Ecto neural progenitor cell (in vitro differentiated cells): ENCODE measurements at regions not wholly inside any gene's neighbourhood (a gene's known extent, or its start where the extent isn't known, plus 50 kb on each side); places are given as distances from the start of the nearest gene placed in this dataset.
"Not testable (repeated sequence)": the region's sequence is repeated elsewhere in the genome, so short reads cannot be mapped to it uniquely, and the experiment has no call there.

ENCODE experiments used
- DNase-seq: peaks from one replicate; pipeline ENCODE4 v3.0.0-alpha.2; 2018; ENCODE audit warnings: low spot score

DNA sequence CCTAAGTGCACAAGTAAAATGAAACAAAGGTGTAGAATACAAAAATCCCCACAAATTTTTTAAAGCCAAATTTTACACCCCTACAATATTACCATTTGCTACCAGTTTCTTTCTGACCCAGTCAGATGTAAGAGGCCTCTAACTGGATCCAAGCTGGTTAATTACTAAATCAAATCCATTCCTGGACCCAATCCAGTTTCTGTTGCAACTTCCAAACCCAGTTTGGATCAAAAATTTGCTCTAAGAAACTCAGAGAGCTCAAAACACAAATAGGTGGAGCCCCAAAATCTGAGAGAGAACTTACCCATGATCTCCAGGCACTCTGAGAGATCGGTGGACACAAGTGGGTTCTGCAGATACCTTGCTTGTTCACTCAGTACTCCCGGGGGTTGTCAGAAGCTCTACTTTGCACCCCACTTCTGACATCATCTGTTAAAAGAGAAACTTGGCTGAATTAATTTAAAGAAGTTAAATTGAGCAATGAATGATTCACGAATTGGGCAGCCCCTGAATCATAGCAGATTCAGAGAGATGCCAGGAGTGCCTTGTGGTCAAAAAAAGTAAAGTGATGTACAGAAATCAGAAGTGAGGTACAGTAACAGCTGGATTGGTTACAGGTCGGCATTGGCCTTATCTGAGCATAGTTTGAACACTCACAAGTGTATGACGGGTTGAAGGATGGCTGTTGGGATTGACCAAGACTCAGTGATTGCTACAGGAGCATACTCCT, 448.0 kb downstream of the KCNT2 start:
- DNase-seq: no peak

DNA sequence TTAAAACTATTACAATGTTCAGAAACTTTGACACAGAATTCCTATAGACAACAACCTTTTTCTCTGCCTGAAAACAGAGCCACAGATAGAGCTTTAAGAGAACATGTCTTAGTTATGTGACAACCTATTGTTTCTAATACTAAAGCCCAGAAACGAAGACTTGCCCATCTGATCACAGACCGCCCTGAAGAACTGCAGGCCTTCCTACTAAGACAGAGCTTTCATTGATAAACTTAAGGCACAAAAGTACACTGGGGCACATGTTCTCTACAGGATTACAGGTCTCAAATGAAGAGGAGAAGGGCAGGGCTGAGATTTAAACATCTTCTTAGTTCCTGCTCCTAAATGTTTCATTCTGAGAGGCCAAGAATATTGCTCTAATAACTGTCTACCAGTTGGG, 452.7 kb downstream of the KCNT2 start:
- DNase-seq: no peak

DNA sequence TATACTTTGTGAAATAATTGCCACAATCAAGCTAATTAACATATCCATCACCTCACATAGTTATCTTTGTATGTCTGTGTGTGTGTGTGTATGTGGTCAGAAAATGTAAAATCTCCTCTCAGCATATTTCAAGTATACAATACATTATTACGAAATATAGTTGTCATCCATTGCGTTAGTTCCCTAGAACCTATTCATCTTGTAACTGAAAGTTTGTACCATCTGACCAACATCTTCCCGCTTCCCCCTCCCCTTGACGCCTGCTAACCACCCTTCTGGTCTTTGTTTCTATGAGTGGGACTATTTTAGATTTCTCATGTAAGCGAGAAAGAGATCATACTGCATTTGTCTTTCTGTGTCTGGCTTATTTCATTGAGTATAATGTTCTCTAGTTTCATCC, 455.3 kb downstream of the KCNT2 start:
- DNase-seq: no peak

DNA sequence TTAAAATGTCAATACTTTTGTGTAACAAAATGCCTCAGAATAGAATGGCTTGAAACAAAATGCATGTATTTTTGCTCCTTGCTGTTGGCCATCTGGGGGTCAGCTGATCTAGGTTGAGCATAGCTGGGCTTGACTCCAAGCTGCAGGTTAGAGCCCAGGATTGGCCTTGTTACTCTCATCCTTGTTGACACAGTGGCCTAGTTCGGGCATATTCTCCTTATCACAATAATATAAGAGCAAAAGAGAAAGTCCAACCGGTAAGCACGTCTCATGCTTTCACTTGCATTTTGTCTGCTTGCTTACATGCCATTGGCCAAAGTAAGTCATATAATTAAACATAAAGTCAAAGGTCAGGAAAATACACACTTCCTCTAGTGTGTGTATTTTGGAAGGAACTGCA, 456.2 kb downstream of the KCNT2 start:
- no peak for DNase-seq

DNA sequence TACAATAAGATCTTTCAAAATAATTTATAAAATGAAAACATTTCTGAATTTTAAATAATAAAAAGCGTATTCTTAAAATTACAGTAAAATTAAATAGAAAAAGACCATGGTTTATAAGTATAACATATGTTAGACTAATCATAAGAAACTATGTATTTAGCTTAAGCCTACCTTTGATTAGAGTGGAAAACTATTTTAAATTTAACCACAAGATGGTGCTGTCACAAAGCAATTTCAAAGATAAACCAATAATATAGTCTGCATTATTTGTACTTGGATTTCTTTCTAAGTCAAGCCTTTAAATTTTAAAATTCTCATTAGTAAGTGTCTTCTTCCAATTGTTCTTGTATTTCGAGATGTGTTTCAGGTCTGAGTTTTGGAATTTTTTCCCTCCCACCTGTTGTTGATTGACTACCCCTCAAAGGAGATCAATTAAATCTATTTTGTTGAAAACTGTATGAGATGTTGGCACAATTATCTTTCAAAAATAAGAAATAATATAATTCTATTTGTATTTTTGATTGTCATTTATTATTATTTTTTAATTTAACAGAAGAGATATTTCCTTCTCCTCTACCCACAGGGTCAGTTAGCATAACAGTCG, 459.8 kb downstream of the KCNT2 start:
- no peak for DNase-seq

DNA sequence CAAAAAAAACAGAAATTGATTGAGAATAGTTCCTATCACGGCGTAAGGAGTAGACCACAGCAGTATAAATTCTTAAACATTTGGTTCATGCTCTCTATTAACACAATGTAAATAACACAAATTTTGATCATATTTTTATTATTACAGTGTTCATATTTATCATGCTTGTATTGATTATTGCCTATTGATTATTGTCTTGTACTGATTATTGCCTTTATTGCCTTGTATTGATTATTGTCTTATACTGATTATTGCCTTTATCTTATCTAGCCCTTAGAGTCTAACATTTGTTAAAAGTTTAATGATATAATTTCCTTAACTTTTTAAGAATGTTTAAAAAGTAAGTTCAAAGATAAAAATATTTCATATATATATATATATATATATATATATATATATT, 460.7 kb downstream of the KCNT2 start:
- no peak for DNase-seq

DNA sequence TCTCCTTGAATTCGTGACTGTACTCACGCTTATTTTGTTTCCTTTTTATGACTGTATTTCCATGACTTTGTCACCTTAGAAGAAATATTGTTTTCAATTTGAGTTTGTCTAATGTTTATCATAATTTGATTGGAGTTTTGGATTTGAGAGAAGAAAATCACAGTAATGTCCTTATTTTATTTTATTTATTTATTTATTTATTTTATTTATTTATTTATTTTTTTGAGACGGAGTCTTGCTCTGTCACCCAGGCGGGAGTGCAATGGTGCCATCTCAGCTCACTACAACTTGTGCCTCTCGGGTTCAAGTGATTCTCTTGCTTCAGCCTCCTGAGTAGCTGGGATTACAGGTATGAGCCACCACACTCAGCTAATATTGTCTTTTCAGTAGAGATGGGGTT, 463.1 kb downstream of the KCNT2 start:
- DNase-seq: not testable (repeated sequence)

DNA sequence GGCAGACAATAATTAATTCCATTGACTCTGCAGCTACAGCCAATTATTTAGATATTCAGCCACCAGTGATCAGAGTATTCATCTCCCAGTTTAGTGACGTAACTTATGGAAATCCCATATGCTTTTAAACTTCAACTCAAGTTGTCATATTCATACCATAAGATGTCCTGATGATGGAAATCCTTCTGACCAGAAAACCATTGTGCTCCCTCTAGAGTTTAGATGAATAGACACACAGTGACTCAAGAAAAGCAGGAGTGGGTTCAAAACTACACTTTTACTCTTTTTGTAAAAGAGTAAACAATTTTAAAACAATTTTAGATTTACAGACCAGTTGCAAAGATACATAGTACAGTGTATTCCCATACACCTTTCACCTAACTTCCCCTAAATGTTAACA, 463.7 kb downstream of the KCNT2 start:
- DNase-seq: no peak

DNA sequence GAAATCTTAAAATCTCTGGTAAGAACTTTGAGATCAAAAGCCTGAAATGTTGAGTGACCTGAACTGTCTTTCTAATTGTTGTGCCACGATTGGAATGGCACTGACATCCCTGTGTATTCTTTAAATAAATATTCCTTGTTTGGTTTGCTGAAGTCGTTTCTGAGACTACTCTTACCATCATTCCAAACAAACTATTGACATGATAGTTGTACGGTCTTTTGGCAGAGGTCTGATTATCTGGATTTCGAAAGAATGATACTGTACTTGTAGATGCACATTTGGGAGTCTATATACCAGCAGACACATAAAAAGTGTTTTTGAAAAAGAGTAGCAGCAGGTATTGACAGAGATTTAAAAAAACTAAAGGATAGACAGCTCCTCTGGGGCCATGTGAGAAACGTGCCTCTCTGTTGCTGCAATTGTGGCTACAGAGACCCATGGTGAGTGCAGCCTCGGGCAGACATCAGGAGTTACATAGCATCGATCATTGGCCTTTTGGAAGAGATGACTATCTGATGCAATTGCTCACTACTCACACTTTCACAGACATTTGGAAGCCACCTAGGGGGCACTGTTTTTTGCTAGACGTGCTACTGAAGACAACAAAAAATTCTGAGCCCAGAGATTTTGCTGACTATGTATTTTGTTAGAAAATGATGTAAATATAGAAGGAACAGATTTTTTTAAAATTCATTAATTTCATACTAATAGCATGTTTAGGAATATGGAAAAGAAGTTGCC, 464.5 kb downstream of the KCNT2 start:
- DNase-seq: no peak

DNA sequence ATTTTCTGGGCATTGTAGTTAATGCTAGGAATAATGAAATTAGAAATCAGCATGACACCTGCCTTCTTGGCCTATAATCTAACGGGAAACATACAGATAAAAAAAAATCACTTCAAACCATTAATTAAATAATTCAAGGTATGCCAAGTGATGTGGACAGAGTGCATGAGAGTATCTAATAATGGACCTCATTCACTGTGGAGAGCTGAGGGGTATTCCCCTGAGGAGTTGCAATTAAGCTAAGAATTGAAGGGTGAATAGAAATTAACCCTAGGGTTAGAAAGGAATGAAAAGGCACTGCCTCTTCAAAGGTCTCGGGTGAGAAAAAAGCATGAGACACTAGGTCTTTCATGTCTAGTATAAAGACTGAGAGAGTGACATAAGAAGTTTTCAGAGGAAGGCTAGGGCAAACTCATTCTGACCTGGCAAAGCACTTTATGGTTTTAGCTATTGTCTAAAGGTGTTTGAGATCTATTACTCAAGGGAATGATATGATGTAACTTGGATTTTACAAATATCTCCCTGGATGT, 466.1 kb downstream of the KCNT2 start:
- no peak for DNase-seq

DNA sequence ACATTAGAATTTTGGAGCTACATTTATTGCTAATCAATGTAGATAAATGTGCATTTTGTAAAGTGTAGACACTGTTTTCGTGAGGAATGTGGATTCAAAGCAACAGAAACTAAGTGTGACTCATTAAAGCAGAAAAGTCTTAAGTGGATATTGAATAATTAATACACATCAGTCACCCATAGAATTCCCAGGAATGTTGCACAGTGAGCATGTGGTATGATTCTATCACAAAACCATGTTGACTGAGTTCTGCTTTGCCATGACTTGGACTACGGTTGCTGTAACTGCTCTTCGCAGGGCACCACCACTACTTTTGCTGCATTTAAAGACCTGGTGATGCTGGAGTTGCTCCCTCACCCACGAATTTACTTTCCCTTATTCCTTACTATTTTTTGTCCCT, 471.8 kb downstream of the KCNT2 start:
- no peak for DNase-seq

DNA sequence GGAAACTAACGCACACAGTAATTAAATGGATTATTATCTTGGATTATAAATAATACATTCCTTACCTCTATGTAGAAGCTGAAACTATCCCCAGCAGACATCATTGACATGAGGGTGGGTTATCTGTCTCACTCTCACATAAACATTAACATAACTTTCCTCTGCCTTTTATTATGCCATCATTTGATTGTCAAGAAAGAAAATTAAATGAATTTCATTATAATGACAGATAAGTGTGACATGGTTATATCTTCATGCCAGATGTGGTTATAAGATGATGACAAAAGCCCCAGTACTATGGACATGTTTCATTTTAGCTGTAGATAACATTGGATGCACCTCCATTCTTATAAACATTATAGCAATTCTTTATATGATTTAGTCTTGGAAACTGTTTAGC, 476.5 kb downstream of the KCNT2 start:
- no peak for DNase-seq

DNA sequence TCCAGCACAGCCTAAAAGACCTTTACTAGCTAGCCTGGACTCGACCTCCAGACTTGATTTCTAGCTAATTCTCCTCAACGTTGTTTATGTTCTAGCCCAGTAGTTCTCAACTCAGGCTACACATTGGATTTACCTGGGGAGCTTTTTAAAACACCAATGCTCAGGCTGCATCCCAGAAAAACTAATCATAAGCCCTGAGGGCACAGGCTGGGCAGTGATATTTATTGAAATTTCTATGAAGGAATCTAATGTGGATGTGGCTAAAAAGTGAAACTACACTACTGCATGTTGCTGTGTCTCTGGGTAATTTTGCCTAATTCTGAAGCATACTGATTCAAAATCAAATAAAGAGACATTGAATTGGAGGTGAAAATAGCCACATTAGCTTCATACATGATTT, 479.4 kb downstream of the KCNT2 start:
- DNase-seq: no peak

DNA sequence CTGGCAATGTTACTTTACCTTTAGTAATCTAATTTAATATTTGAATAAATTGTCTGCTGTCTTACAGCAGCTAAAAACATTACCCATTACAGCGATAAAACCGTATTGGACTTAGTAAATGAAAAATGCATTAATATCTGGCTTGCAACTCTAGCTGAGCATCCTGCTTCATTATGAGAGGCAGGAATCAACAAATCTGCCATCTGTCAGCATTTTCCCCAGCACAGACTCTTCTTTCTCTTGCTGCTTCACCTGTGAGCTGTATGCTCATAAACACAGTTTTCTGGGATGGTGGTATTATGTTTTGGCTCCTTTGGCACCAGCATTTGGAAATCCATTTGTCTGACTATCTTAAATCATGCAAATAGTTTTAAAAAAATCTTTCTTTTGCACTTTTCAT, 487.1 kb downstream of the KCNT2 start:
- no peak for DNase-seq

DNA sequence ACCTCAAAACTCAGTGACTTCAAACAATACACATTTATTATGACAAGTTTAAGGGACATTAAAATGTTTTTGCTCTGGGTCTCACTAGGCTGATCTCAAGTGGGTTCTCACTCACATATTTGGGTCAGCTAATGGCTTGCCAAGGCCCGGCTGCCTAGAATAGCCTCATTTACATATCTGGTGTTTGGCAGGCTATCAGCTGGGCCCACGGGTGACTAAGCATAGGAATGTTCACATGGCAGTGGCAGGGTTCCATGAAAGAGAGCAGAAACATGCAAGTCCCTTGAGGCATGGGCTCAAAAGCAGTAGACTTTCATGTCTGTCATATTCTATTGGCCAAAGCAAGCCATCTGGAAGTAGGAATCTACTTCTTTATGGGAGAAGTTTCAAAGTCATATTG, 492.6 kb downstream of the KCNT2 start:
- no peak for DNase-seq

DNA sequence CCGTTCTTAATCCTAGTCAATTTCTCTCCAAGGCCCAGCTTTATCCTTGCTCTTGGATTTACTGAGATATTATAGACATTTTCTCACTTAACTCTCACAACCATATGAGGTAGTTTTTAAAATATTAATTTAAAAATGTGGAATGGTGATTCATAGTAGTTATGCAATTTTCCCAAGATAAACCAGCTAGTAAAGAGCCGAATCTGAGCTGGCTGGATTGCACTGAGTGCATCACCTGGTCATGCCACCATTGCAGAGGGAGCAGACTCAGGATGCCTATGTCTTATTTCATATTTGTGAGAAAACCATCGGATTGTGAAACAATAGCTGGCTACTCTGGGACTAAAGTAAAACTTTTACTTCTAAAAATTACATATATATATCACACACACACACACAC, 494.0 kb downstream of the KCNT2 start:
- no peak for DNase-seq

DNA sequence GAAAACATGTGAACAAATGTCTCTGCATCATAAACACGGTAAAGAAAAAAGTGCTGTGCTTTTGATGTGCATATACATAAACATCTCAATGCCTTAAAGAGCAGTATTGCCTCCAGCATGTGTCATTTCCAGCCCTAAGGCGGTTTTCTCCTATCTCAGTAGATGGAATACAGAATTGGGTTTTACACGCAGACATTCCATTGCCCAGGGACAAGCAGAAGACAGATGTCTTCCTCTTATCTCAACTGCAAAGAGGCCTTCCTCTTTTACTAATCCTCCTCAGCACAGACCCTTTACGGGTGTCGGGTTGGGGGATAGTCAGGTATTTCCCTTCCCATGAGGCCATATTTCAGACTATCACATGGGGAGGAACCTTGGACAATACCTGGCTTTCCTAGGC, 499.2 kb downstream of the KCNT2 start:
- DNase-seq: not testable (repeated sequence)

DNA sequence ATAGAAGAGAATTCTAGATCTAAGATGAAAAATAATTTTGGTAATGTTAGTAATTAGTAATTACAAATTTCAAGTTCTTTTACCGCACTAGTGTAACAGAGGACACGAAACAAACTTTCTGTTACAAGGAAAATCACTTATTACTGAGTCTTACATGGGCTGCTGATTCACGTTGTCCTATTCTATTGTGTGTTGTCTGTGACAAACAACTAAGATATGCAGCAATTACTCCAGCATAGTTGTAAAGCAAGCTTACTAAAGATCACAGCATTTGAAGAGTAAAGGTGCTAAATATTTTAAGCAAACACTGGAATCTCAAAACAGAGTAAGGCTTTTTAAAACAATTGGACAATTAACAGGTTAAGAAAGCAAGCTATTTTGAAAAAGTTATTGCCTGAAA, 502.3 kb downstream of the KCNT2 start:
- no peak for DNase-seq

DNA sequence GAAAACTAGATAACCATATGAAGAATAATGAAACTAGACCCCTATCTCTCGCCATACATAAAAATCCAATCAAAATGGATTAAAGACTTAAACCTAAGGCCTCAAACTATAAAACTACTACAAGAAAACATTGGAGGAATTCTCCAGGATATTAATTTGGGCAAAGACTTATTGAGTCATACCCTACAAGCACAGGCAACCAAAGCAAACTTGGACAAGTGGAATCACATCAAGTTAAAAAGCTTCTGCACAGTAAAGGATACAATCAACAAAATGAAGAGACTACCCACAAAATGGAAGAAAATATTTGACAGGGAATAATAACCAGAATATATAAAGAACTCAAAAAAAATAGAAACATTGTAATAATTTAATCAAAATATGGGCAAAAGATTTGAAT, 505.4 kb downstream of the KCNT2 start:
- DNase-seq: no peak

DNA sequence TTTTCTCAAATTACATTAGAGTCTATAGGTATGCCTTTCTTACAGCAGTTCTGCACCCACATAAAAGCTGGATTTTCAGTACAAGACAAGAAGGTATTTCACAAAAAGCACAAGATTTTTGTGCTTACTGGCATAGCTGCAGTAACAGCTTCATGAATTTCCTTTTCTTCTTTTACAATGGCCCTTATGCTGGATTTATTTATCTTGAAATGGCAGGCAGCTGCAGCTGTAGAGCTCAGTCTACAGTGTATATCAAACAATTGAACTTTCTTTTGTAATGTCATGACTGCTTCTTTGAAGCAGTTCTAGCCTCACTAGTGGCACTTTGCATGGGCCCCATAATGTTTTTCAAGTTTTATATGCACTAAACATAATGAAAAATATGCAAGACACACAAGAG, 510.2 kb downstream of the KCNT2 start:
- no peak for DNase-seq

DNA sequence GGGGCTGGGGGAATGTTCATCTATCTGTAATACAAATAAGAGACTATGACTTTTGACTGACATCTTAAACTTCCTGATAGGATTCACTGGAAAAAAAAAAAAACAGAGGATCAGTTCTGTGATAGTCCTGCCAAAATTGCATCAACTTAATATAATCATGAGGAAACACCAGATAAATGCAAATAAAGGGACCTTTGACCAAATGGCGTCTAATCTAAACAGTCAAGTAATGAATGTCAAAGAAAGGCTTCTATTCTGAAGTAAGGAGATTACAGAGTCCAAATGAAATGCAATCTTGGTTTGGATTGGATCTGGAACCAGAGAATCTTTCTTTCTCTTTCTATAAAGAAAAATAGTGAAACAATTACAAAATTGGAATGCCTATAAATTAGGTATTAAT, 513.4 kb downstream of the KCNT2 start:
- DNase-seq: no peak

DNA sequence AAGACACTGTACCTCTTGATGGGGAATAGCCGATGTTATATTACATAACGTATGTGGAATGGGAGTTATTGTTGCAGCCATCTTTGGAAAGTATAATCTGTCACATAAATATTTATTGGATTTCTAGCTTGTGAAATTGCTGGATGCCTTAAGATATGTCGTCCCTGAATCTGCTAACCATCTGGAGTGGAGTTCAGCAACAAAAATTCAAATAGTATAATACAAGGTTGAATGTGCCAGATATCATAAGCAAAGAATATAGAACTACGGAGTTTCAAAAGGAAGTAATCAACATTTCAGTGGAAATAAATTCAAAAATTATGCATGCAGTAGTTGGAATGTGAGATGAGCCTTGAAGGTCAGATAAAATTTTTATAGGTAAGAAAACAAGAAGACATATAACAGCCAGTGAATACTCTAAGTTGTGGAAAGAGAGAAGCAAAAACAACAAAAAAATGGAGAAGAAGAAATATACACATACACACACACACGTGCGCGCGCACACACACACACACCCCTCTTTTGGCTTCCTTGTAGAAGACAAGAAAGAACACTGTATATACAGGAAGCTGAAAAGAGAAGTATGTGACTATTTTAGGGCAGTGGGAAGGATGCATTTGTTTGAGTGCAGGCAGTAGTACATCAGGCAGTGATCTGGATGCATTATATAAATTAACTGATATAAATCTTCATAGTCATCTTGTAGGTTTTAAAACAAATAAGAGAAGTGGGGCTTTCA, 516.7 kb downstream of the KCNT2 start:
- no peak for DNase-seq

DNA sequence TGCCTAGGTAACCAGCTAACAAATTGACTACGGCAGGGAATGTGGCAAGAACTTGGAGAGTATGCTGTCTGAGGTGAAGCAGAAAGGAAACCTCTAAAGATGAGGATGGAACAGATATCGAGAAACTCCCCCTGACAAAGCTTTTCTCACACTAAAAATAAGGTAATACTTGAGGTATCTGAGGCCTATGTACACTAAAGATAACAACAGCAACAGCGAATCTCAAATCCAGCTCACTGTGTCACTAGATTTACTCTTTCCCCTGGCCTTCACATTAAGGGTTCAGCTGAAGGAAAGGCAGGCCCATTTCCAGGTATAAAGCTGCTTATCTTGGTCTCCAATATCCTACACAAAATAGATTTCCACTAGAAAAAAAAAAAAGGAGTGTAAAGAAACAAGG, 518.0 kb downstream of the KCNT2 start:
- no peak for DNase-seq
